HEK293 (cell line): ENCODE measurements at regions not wholly inside any gene's neighbourhood (a gene's known extent, or its start where the extent isn't known, plus 50 kb on each side); places are given as distances from the start of the nearest gene placed in this dataset.

ENCODE experiments used
- CTCF ChIA-PET: fragments of 350-600 bp; formaldehyde crosslinking; extraction: SDS; loops from one replicate; lab custom pipeline; 2021; ENCODE audit warnings: antibody characterized with exemption; lab: Yijun Ruan, JAX
- POLR2A ChIA-PET: fragments of 300-600 bp; formaldehyde crosslinking; extraction: SDS; loops from one replicate; lab custom pipeline; 2020; ENCODE audit warnings: antibody characterized with exemption, inconsistent platforms; lab: Yijun Ruan, JAX
- H3K27ac ChIP-seq: fragments of 200-500 bp; sonication (Bioruptor generic); 2 replicates; pipeline ENCODE4 v1.5.1; 2014; ENCODE audit warnings: low read depth, low read length, control low read depth, inconsistent platforms; ENCODE audit errors: extremely low read depth
- H3K36me3 ChIP-seq, 2 experiments: fragments of 200-500 bp in 1 of 2; sonication (Bioruptor generic) in 1 of 2; 1 replicate in 1 of 2; 2 replicates in 1 of 2; pipeline ENCODE4 v1.5.1; 2014 to 2017; ENCODE audit warnings: inconsistent platforms in 2 of 2, low read length in 2 of 2; ENCODE audit not compliant: control insufficient read depth in 2 of 2, insufficient read depth in 1 of 2
- H3K4me1 ChIP-seq: fragments of 200-500 bp; sonication (Bioruptor generic); 2 replicates; pipeline ENCODE4 v1.5.1; 2014; ENCODE audit warnings: mild to moderate bottlenecking, low read length, inconsistent platforms; ENCODE audit not compliant: control insufficient read depth, insufficient read depth
- H3K4me3 ChIP-seq: 2 replicates; pipeline ENCODE4 v1.5.1; 2011; ENCODE audit warnings: low read depth, mild to moderate bottlenecking, control low read depth, low read length, moderate library complexity
- H3K9me3 ChIP-seq: fragments of 200-500 bp; sonication (Bioruptor generic); 2 replicates; pipeline ENCODE4 v1.5.1; 2014; ENCODE audit warnings: low read depth, low read length, inconsistent platforms; ENCODE audit not compliant: control insufficient read depth, insufficient read depth
- BCL11B ChIP-seq: fragments of 450-650 bp; formaldehyde crosslinking; IDR thresholded peaks from 2 replicates; pipeline ENCODE4 v1.5.1; 2016; ENCODE audit warnings: low read depth, missing biosample characterization, missing genetic modification characterization
- REPIN1 ChIP-seq: fragments of 450-650 bp; formaldehyde crosslinking; IDR thresholded peaks from 2 replicates; pipeline ENCODE4 v1.5.1; 2017; ENCODE audit warnings: missing biosample characterization, missing genetic modification characterization, low read depth
- SP2 ChIP-seq: fragments of 450-650 bp; formaldehyde crosslinking; IDR thresholded peaks from 2 replicates; pipeline ENCODE4 v1.5.1; 2016; ENCODE audit warnings: missing biosample characterization, missing genetic modification characterization
- YY2 ChIP-seq: fragments of 450-650 bp; formaldehyde crosslinking; IDR thresholded peaks from 2 replicates; pipeline ENCODE4 v1.5.1; 2016; ENCODE audit warnings: missing biosample characterization, missing genetic modification characterization
- ZBTB17 ChIP-seq: fragments of 450-650 bp; formaldehyde crosslinking; IDR thresholded peaks from 2 replicates; pipeline ENCODE4 v1.5.1; 2016; ENCODE audit warnings: missing biosample characterization, missing genetic modification characterization
- ZNF155 ChIP-seq: fragments of 450-650 bp; formaldehyde crosslinking; IDR thresholded peaks from 2 replicates; pipeline ENCODE4 v1.5.1; 2016; ENCODE audit warnings: missing biosample characterization, missing genetic modification characterization
- ZNF2 ChIP-seq: fragments of 450-650 bp; formaldehyde crosslinking; IDR thresholded peaks from 2 replicates; pipeline ENCODE4 v1.5.1; 2016; ENCODE audit warnings: missing biosample characterization, missing genetic modification characterization
- ZNF223 ChIP-seq: fragments of 450-650 bp; formaldehyde crosslinking; IDR thresholded peaks from 2 replicates; pipeline ENCODE4 v1.5.1; 2016; ENCODE audit warnings: missing biosample characterization, missing genetic modification characterization
- ZNF350 ChIP-seq: fragments of 450-650 bp; formaldehyde crosslinking; IDR thresholded peaks from 2 replicates; pipeline ENCODE4 v1.5.0; 2017; ENCODE audit warnings: missing biosample characterization, mild to moderate bottlenecking, missing genetic modification characterization
- ZNF398 ChIP-seq: fragments of 450-650 bp; formaldehyde crosslinking; IDR thresholded peaks from 2 replicates; pipeline ENCODE4 v1.5.1; 2017; ENCODE audit warnings: missing biosample characterization, missing genetic modification characterization
- ZNF501 ChIP-seq: fragments of 450-650 bp; formaldehyde crosslinking; IDR thresholded peaks from 2 replicates; pipeline ENCODE4 v1.5.1; 2016; ENCODE audit warnings: missing biosample characterization, missing genetic modification characterization
- ZNF521 ChIP-seq: fragments of 450-650 bp; formaldehyde crosslinking; IDR thresholded peaks from 2 replicates; pipeline ENCODE4 v1.5.1; 2017; ENCODE audit warnings: missing biosample characterization, mild to moderate bottlenecking, missing genetic modification characterization
- ZNF555 ChIP-seq: fragments of 450-650 bp; formaldehyde crosslinking; conservative IDR thresholded peaks from 2 replicates; pipeline ENCODE4 v1.5.1; 2017; ENCODE audit warnings: missing biosample characterization, mild to moderate bottlenecking, missing genetic modification characterization, inconsistent platforms
- ZNF561 ChIP-seq: fragments of 450-650 bp; IDR thresholded peaks from 2 replicates; pipeline ENCODE4 v1.5.1; 2018; ENCODE audit warnings: missing biosample characterization, missing genetic modification characterization, borderline replicate concordance
- ZNF571 ChIP-seq: fragments of 450-650 bp; formaldehyde crosslinking; IDR thresholded peaks from 2 replicates; pipeline ENCODE4 v1.5.0; 2017; ENCODE audit warnings: missing biosample characterization, missing genetic modification characterization
- ZNF777 ChIP-seq: fragments of 450-650 bp; formaldehyde crosslinking; IDR thresholded peaks from 2 replicates; pipeline ENCODE4 v1.5.1; 2017; ENCODE audit warnings: missing biosample characterization, missing genetic modification characterization, borderline replicate concordance
- ZNF830 ChIP-seq: fragments of 450-650 bp; IDR thresholded peaks from 2 replicates; pipeline ENCODE4 v1.5.0; 2018; ENCODE audit warnings: missing biosample characterization, missing genetic modification characterization, low read depth, mild to moderate bottlenecking, moderate library complexity
- ZNF843 ChIP-seq: fragments of 450-650 bp; formaldehyde crosslinking; IDR thresholded peaks from 2 replicates; pipeline ENCODE4 v1.5.1; 2016; ENCODE audit warnings: missing biosample characterization, missing genetic modification characterization
- ZSCAN18 ChIP-seq: fragments of 450-650 bp; formaldehyde crosslinking; IDR thresholded peaks from 2 replicates; pipeline ENCODE4 v1.5.1; 2016; ENCODE audit warnings: missing biosample characterization, missing genetic modification characterization
- ZSCAN30 ChIP-seq: fragments of 450-650 bp; IDR thresholded peaks from 2 replicates; pipeline ENCODE4 v1.5.1; 2018; ENCODE audit warnings: missing biosample characterization, mild to moderate bottlenecking, missing genetic modification characterization, moderate library complexity
- TF ChIP-seq, protein P1 (sequence below): fragments of 450-650 bp; formaldehyde crosslinking; IDR thresholded peaks from 2 replicates; pipeline ENCODE4 v1.5.1; 2016; ENCODE audit warnings: missing biosample characterization, missing genetic modification characterization, borderline replicate concordance

DNA sequence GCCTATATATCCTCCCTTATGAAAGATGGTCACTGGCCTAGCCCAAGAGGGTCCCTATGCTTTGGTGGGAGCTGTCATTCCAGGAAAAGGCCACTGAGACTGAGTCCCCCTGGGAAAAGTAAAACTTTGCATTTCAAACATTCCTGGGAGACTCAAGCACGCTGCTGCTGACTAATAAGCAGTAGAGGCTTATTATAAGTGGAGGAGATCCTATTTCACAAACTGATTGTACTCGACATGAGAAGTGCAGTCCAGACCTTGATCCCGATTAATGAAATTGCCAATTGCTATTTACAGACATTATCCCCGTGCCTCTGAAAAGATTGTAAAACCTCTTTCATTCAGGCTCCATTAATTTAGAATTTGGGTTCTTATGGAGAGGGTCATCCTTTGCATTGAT, 96.6 kb downstream of the EMP1 start (continued):
- TF ChIP-seq ZNF398 (tag by site-specific recombination) (no peak), ZSCAN30 (tag by site-specific recombination) (no peak), ZNF777 (tag by site-specific recombination) (no peak), BCL11B (tag by site-specific recombination) (no peak), ZNF571 (tag by site-specific recombination) (no peak), ZBTB17 (tag by site-specific recombination) (no peak)

DNA sequence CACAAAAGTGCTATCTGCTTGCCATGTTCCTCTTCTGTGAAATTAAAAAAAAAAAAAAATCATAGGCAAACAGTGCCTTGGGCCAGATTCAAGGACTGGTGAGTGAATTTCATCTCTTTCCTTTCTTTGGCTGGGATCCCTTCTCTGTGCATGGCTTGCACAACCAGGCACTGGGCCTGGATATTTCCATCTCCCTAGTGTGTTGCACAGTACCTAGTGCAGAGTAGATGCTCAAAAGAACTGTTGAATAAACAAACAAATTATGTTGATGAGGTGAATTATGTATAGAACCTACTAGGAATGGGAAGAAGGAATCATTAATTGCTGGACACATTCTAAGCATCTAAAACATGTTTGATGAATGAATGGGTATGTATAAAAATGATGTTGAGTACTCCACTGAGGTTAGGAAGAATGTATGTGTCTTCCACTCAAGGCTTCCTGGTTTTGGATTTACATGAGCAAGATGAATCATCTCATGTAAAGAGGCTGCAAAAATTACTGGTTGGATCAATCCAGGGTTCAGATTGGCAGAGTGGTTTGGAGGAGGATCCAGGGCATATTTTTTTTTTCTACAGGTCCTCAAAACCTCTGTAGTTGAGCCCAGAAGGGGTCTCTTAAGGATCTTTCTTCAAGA, 93.2 kb downstream of the EMP1 start:
- ChIA-PET POLR2A (no interaction called here), CTCF (interaction anchor here (0.6 to 1.8 kb wide), 4 partner anchors 11 to 180 kb away, joined by 3 to 11 read pairs (median 3); no protein-coding TSS in a partner anchor)
- H3K9me3 ChIP-seq, result no peaks in the 10 kb centered on the region
- no peak overlapping the region for H3K27ac ChIP-seq
- TF ChIP-seq ZNF561 (tag by site-specific recombination) (no peak), ZNF555 (tag by site-specific recombination) (no peak), ZNF2 (no peak), ZNF830 (no peak), ZNF223 (no peak), ZNF843 (tag by site-specific recombination) (no peak), ZNF155 (tag by site-specific recombination) (no peak), ZNF521 (no peak), ZNF501 (tag by site-specific recombination) (no peak), ZNF350 (tag by site-specific recombination) (no peak), ZSCAN18 (no peak), YY2 (no peak), REPIN1 (tag by site-specific recombination) (no peak), SP2 (tag by site-specific recombination) (no peak)
- TF ChIP-seq, protein P1, sequence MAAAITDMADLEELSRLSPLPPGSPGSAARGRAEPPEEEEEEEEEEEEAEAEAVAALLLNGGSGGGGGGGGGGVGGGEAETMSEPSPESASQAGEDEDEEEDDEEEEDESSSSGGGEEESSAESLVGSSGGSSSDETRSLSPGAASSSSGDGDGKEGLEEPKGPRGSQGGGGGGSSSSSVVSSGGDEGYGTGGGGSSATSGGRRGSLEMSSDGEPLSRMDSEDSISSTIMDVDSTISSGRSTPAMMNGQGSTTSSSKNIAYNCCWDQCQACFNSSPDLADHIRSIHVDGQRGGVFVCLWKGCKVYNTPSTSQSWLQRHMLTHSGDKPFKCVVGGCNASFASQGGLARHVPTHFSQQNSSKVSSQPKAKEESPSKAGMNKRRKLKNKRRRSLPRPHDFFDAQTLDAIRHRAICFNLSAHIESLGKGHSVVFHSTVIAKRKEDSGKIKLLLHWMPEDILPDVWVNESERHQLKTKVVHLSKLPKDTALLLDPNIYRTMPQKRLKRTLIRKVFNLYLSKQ (tag by site-specific recombination), result no peak
- H3K4me1 ChIP-seq, result no peaks in the 10 kb centered on the region
- no peaks in the 10 kb centered on the region for H3K36me3 ChIP-seq
- no peak overlapping the region for H3K4me3 ChIP-seq
